H1 (cell line): ENCODE measurements at regions not wholly inside any gene's neighbourhood (a gene's known extent, or its start where the extent isn't known, plus 50 kb on each side); places are given as distances from the start of the nearest gene placed in this dataset.

Experiments
- FOSL1 ChIP-seq: IDR thresholded peaks from 2 replicates; pipeline ENCODE4 v1.6.1; 2011; ENCODE audit warnings: mild to moderate bottlenecking, low read depth, low read length, moderate library complexity; ENCODE audit not compliant: insufficient read depth
- GTF2F1 ChIP-seq: IDR thresholded peaks from 2 replicates; pipeline ENCODE4 v1.6.1; 2012; ENCODE audit warnings: low read depth, low read length, improper control_type of control experiment, borderline replicate concordance

- TF ChIP-seq GTF2F1 (no peak), FOSL1 (no peak)
These were observed 187.7 kb downstream of the C1orf94 start (continued) for GRCh38 chr1:34364376-34364775.
